Heart left ventricle (tissue), 16 donors: ENCODE measurements at regions not wholly inside any gene's neighbourhood (a gene's known extent, or its start where the extent isn't known, plus 50 kb on each side); places are given as distances from the start of the nearest gene placed in this dataset.

Experiments
- ATAC-seq, 4 donors: fragments of 200-7000 bp; cut with Tn5 transposase; one replicate each; pipeline ENCODE4 v1.9.1; 2020 to 2022; ENCODE audit warnings: moderate library complexity in 4 of 4, mild to moderate bottlenecking in 3 of 4, moderate number of reproducible peaks in 1 of 4
- DNase-seq, 5 donors: peaks; one replicate each; pipeline ENCODE4 v3.0.0-alpha.2; 2020
- H3K27ac ChIP-seq, 12 donors: fragments of 200-600 bp; sonication (generic) in 4 of 12; one replicate each; pipeline versions ENCODE4 v1.5.0 to v1.8.0; 2016 to 2022; ENCODE audit warnings: mild to moderate bottlenecking in 2 of 12
- H3K27me3 ChIP-seq, 9 donors: fragments of 200-600 bp; sonication (generic) in 2 of 9; one replicate each; pipeline versions ENCODE4 v1.5.1 to v1.8.0; 2016 to 2022; ENCODE audit warnings: mild to moderate bottlenecking in 3 of 9
- H3K36me3 ChIP-seq, 9 donors: fragments of 200-600 bp; sonication (generic) in 2 of 9; one replicate each; pipeline versions ENCODE4 v1.5.0 to v1.8.0; 2018 to 2022; ENCODE audit warnings: mild to moderate bottlenecking in 2 of 9
- H3K4me1 ChIP-seq, 12 donors: fragments of 200-600 bp; sonication (generic) in 4 of 12; one replicate each; pipeline versions ENCODE4 v1.5.0 to v1.8.0; 2016 to 2022; ENCODE audit warnings: mild to moderate bottlenecking in 3 of 12
- H3K4me3 ChIP-seq, 12 donors: fragments of 200-600 bp; sonication (generic) in 4 of 12; one replicate each; pipeline versions ENCODE4 v1.5.0 to v1.8.0; 2017 to 2022; ENCODE audit warnings: mild to moderate bottlenecking in 9 of 12, moderate library complexity in 4 of 12
- H3K9me3 ChIP-seq, 12 donors: fragments of 200-600 bp; sonication (generic) in 4 of 12; one replicate each; pipeline versions ENCODE4 v1.5.0 to v1.8.0; 2016 to 2022; ENCODE audit warnings: mild to moderate bottlenecking in 1 of 12
- POLR2A ChIP-seq, 2 donors: fragments of 450-650 bp; IDR thresholded peaks; one replicate each; pipeline ENCODE4 v1.6.1; 2017; ENCODE audit warnings: antibody characterized with exemption in 2 of 2, mild to moderate bottlenecking in 2 of 2, moderate library complexity in 2 of 2
- WGBS, 4 donors: extraction: QIAGEN DNeasy Blood & Tissue Kit in 2 of 4; methylation state at CpG; one replicate each; pipeline versions ENCODE4 v1.1.5 to v1.1.7; 2013 to 2018; 5-methylcytosine and 5-hydroxymethylcytosine counted together
- intact Hi-C, 10 donors: fragments of 100-400 bp; cut with DNase I; formaldehyde crosslinking; loops; one replicate each; pipeline versions ENCODE4 v1.11.1 to v1.14.2; 2022
- TF ChIP-seq, protein P1 (sequence below), 12 donors: fragments of 200-600 bp; sonication (generic) in 4 of 12; IDR thresholded peaks; one replicate each; pipeline versions ENCODE4 v1.5.0 to v1.8.0; 2018 to 2022; ENCODE audit warnings: antibody characterized with exemption in 12 of 12, mild to moderate bottlenecking in 5 of 12
- donor health status: ischemic (EF 13 %, LVEDD 7.1; RV severe dilation, severe dysfunction).
- donor health status: healthy with polysubstance abuse.
- donor health status: DM: no; HTN: yes; CAD: no.
- donor health status: DM: no; HTN: no; CAD: no.
- donor health status: ischemic (EF 25% LVEDD 6.9; RV normal size, moderate dysfunction).
- donor health status: ischemic (EF 25% LVEDD 5.7; RV mildly dilated, moderate dysfunction).
- donor health status: healthy.
- donor health status: DM: yes; HTN: yes; CAD: no.
- donor health status: ischemic (EF 35%, LVEDD 5.7; RV mildly dilated, moderate dysfunction).
- donor health status: nonischemic (EF 11% LVEDD 7.7; RV severe dilation, severe dysfunction).
- donor health status: DM: yes; HTN: yes; CAD: no.
- donor health status: PGD.
- donor health status: ischemic (EF 29% LVEDD 5.4; RV normal size, mild dysfunction).
- donor health status: nonischemic (EF 23%, LVEDD 6.1; RV moderate dilation, normal function).

DNA sequence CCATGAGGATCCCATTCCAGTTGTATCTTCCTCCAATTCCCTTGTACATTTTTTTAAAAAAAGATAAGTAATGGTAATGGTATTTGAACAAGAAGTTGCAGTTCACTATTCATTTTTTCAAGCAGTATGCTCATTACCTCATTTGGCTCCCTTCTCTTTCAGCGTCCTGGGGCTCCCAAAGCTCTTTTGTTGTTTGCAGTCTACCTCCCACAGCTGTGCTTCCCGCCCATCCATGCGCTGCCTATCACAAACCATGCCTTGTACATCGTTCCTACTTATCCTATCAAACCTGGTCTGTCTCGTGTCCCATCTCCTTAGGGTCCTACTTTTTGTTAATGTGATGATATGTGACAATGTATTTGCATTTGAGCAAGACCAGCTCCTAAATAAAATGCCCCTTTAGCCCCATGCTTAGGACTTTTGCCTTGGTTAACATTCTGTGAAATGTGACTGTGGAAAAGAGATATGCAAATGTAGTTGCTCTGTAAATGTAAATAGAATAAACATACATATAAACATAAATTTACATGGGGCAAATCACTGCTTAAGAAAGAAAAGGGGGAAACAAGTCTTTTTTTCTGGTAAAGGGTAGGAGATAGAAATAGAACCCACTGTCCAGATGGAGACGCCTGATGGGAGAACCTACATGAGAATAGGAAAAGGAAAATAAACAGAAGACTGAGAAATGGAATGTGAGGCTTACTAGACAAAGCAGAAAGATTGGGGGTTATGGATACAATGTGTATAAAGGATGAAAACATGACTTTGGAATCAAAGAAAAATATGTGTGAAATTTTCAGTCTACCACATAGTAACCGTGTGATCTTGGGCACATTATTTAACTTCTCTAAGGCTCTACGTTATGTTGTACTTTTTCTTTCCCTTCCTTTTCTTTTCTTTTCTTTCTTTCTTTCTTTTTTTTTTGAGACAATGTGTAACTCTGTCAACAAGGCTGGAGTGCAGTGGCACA, 59.8 kb upstream of the PLXNA2 start:
- TF ChIP-seq, protein P1, sequence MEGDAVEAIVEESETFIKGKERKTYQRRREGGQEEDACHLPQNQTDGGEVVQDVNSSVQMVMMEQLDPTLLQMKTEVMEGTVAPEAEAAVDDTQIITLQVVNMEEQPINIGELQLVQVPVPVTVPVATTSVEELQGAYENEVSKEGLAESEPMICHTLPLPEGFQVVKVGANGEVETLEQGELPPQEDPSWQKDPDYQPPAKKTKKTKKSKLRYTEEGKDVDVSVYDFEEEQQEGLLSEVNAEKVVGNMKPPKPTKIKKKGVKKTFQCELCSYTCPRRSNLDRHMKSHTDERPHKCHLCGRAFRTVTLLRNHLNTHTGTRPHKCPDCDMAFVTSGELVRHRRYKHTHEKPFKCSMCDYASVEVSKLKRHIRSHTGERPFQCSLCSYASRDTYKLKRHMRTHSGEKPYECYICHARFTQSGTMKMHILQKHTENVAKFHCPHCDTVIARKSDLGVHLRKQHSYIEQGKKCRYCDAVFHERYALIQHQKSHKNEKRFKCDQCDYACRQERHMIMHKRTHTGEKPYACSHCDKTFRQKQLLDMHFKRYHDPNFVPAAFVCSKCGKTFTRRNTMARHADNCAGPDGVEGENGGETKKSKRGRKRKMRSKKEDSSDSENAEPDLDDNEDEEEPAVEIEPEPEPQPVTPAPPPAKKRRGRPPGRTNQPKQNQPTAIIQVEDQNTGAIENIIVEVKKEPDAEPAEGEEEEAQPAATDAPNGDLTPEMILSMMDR (IDR thresholded peaks at IDR 0.05) = no peak
- TF ChIP-seq POLR2A (IDR thresholded peaks at IDR 0.05) = no peak
- no peak overlapping the region for H3K27ac ChIP-seq
- 71 to 74% (median 74%) methylated on average over 8 of the region's 8 CpGs for WGBS, 4 donors
- no peaks in the 10 kb centered on the region for H3K36me3 ChIP-seq
- H3K9me3 ChIP-seq = no peaks in the 10 kb centered on the region
- no peaks in the 10 kb centered on the region for H3K27me3 ChIP-seq
- intact Hi-C loops = no loop called here
- DNase-seq (no peak), ATAC-seq (no peak)
- no peak overlapping the region for H3K4me3 ChIP-seq
- H3K4me1 ChIP-seq = no peaks in the 10 kb centered on the region

DNA sequence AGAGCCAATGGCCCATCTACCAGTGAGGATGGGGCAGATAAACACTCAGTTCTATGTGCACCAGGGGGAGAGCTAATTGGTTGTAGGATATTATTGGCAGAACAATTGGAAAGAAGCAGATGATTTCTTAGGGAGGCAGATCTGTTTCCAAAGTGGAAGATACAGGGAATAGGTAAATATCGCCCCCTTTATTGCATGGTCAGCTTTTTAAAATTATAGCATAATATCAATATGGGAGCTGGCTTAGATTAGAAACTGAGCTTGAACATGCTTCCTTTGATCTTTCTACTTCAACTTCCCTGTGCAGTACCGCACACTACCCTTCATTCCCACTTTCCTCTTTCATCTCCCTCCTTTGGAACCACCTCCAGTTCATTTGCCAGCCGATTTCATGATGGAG, 64.0 kb upstream of the PLXNA2 start:
- no peak for ATAC-seq
- DNase-seq = no peak
- Histone ChIP-seq H3K4me1 (no peaks in the 10 kb centered on the region), H3K36me3 (no peaks in the 10 kb centered on the region), H3K4me3 (no peak overlapping the region), H3K27ac (no peak overlapping the region), H3K9me3 (no peaks in the 10 kb centered on the region), H3K27me3 (peaks cover 0 to 7% (median 0%) of the 10 kb centered on the region in 9 donors)
- 80 to 90% (median 86%) methylated on average over 3 of the region's 3 CpGs for WGBS, 4 donors
- TF ChIP-seq, protein P1 (IDR thresholded peaks at IDR 0.05) = no peak
- no peak for TF ChIP-seq POLR2A (IDR thresholded peaks at IDR 0.05)
- intact Hi-C loops = no loop called here

DNA sequence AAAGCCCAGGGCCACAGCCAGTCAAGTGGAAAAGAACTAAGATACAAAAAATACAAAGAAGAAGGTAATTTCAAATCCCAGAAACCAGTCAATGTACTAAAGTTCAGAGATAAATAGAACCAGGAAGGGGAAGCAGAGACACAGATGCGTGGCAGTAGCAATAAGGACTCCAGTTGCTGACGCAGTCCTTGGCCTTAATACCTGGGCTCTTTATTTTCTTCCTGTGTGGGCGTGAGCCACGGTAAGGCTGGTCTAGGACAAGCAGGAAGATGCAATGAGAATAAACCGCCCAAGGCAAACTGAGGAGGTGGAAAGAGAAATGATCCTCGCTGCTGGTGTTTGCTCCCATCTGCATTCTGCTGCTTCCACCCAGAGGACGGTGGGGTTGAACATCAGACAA, 65.6 kb upstream of the PLXNA2 start:
- TF ChIP-seq POLR2A (IDR thresholded peaks at IDR 0.05) = no peak
- TF ChIP-seq, protein P1 (IDR thresholded peaks at IDR 0.05) = no peak
- no peaks in the 10 kb centered on the region for H3K9me3 ChIP-seq
- intact Hi-C loops = no loop called here

DNA sequence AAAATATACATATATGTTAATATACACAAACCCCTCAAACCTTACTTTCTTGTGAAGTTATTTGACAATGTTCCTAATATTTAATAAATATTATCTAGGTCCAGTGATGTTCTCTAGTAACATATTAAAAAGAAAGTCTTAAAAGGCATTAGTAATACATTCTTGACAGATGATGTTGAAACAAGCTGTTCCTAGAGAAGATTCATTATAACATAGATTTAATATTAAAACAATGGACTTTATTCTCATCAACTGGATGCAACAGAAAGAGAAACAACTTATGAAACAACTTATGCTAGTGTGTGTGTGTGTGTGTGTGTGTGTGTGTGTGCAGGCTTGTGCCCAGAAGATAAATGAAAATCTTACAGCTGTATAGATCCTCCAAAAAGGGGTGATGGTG, 68.5 kb upstream of the PLXNA2 start:
- peaks cover 0 to 22% (median 4%) of the 10 kb centered on the region in 9 donors for H3K27me3 ChIP-seq
- DNase-seq (no peak), ATAC-seq (no peak)
- H3K9me3 ChIP-seq = no peaks in the 10 kb centered on the region
- TF ChIP-seq, protein P1 (IDR thresholded peaks at IDR 0.05) = no peak
- no peak for TF ChIP-seq POLR2A (IDR thresholded peaks at IDR 0.05)
- no peak overlapping the region for H3K27ac ChIP-seq
- no peaks in the 10 kb centered on the region for H3K36me3 ChIP-seq
- intact Hi-C loops = no loop called here
- H3K4me3 ChIP-seq = no peak overlapping the region
- H3K4me1 ChIP-seq = no peaks in the 10 kb centered on the region

More for the DNA sequence above, 65.6 kb upstream of the PLXNA2 start:
- Histone ChIP-seq H3K4me3 (no peak overlapping the region), H3K4me1 (no peaks in the 10 kb centered on the region), H3K27me3 (peaks cover 0 to 13% (median 0%) of the 10 kb centered on the region in 9 donors), H3K36me3 (no peaks in the 10 kb centered on the region), H3K27ac (no peak overlapping the region)
- ATAC-seq = no peak
- DNase-seq = no peak
- WGBS, 4 donors = 74 to 82% (median 78%) methylated on average over 7 of the region's 7 CpGs
